ENCODE measurements at regions not wholly inside any gene's neighbourhood (a gene's known extent, or its start where the extent isn't known, plus 50 kb on each side); places are given as distances from the start of the nearest gene placed in this dataset.

DNA sequence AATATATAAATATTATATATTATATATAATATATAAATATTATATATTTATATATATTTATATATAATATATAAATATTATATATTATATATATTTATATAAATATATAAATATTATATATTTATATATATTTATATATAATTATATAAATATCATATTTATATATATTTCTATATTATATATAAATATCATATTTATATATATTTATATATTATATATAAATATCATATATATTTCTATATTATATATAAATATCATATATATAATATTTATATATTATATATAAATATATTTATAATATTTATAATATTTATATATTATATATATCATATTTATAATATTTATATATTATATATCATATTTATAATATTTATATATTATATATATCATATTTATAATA lies 321.4 kb downstream of the CDH2 start:
- H3K4me2 ChIP-seq (ENCODE audit: insufficient read depth, low read length), result no peak overlapping the region
- H3K9ac ChIP-seq (replicated peaks; ENCODE audit: extremely low read depth, insufficient read depth, low read length), result no peak overlapping the region
- H3K9me1 ChIP-seq (replicated peaks; ENCODE audit: control insufficient read depth, extremely low read depth, insufficient read depth, low read length), result no peaks in the 10 kb centered on the region
- no peak overlapping the region for H2AFZ ChIP-seq (ENCODE audit: low read depth, low read length)
- CTCF ChIA-PET, result no interaction called here
- DNase-seq (ENCODE audit: low read depth, low spot score) (no peak), FAIRE-seq (no peak)
- no peak for TF ChIP-seq POLR2A (IDR thresholded peaks at IDR 0.05; ENCODE audit: low read depth, low read length)
- TF ChIP-seq EZH2 (IDR thresholded peaks at IDR 0.05; ENCODE audit: borderline replicate concordance, low read depth, low read length, severe bottlenecking), result no peak
- TF ChIP-seq POLR2AphosphoS5 (IDR thresholded peaks at IDR 0.05; ENCODE audit: insufficient read depth, low read depth, low read length), result no peak
- TF ChIP-seq, protein P1, sequence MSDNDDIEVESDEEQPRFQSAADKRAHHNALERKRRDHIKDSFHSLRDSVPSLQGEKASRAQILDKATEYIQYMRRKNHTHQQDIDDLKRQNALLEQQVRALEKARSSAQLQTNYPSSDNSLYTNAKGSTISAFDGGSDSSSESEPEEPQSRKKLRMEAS (IDR thresholded peaks at IDR 0.05; ENCODE audit: insufficient read depth, insufficient read length), result no peak
- no peak for TF ChIP-seq JUN (IDR thresholded peaks at IDR 0.05; ENCODE audit: borderline replicate concordance, insufficient read depth, insufficient read length, low read depth)
- TF ChIP-seq FOS (IDR thresholded peaks at IDR 0.05; ENCODE audit: borderline replicate concordance, insufficient read depth, low read length), result no peak
- TF ChIP-seq MYC (IDR thresholded peaks at IDR 0.05; ENCODE audit: low read depth, low read length), result no peak
- TF ChIP-seq, protein P2, sequence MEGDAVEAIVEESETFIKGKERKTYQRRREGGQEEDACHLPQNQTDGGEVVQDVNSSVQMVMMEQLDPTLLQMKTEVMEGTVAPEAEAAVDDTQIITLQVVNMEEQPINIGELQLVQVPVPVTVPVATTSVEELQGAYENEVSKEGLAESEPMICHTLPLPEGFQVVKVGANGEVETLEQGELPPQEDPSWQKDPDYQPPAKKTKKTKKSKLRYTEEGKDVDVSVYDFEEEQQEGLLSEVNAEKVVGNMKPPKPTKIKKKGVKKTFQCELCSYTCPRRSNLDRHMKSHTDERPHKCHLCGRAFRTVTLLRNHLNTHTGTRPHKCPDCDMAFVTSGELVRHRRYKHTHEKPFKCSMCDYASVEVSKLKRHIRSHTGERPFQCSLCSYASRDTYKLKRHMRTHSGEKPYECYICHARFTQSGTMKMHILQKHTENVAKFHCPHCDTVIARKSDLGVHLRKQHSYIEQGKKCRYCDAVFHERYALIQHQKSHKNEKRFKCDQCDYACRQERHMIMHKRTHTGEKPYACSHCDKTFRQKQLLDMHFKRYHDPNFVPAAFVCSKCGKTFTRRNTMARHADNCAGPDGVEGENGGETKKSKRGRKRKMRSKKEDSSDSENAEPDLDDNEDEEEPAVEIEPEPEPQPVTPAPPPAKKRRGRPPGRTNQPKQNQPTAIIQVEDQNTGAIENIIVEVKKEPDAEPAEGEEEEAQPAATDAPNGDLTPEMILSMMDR (IDR thresholded peaks at IDR 0.05; ENCODE audit: extremely low read depth in 1 of 2, insufficient read depth in 1 of 2, low read depth in 1 of 2, low read length in 2 of 2), result no peak
- no peak for TF ChIP-seq GATA2 (IDR thresholded peaks at IDR 0.05; ENCODE audit: insufficient read depth, insufficient read length, low read depth, low read length)
- H3K4me1 ChIP-seq (ENCODE audit: control insufficient read depth, extremely low read depth, insufficient read depth, low read length), result no peaks in the 10 kb centered on the region
- intact Hi-C loops (cut with micrococcal nuclease) (no loop called here), dilution Hi-C loops (cut with MboI; ENCODE audit: extremely low pct_ligation_motif_present, low sequenced_read_pairs) (no loop called here)
- H3K27ac ChIP-seq (ENCODE audit: insufficient read depth, low read depth, low read length), result no peak overlapping the region
- H4K20me1 ChIP-seq (replicated peaks; ENCODE audit: control insufficient read depth, extremely low read depth, insufficient read depth, low read length), result no peaks in the 10 kb centered on the region
- BruUV-seq (replicated peaks), result no TSS peak
- no peak overlapping the region for H3K4me3 ChIP-seq (replicated peaks in 1 of 3; ENCODE audit: insufficient read depth in 1 of 3, low read depth in 1 of 3, low read length in 3 of 3)
- H3K79me2 ChIP-seq (ENCODE audit: control insufficient read depth, insufficient read depth, low read length), result no peaks in the 10 kb centered on the region
- H3K36me3 ChIP-seq (ENCODE audit: control insufficient read depth in 2 of 2, extremely low read depth in 1 of 2, insufficient read depth in 2 of 2, low read length in 2 of 2), result no peaks in the 10 kb centered on the region
- POLR2A ChIA-PET, result no interaction called here
- no peaks in the 10 kb centered on the region for H3K9me3 ChIP-seq (replicated peaks; ENCODE audit: control insufficient read depth, insufficient read depth, low read length)
- H3K27me3 ChIP-seq (ENCODE audit: control insufficient read depth in 2 of 2, insufficient read depth in 2 of 2, low read length in 2 of 2), result no peaks in the 10 kb centered on the region
